ENCODE measurements at regions not wholly inside any gene's neighbourhood (a gene's known extent, or its start where the extent isn't known, plus 50 kb on each side); places are given as distances from the start of the nearest gene placed in this dataset.

DNA sequence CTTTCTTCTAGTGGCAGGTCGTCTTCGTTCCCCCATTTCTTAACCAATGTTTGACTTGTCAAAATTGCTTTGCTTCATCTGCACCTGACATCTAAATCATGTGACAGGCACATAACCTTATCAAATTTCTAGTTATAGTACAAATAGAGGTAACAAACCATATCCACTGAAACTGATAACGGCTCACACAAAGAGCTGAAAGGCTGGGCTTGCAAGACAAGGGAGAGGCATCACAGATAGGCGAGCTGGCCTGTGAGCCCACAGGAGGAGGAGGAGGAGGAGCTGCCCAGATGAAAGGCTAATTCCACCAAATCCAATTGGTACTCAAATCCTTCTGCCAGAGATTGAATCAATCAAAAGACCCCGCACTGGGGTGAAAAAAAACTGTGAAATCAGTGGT lies 80.2 kb upstream of the NEBL start:
- DNase-seq (ENCODE audit: low read depth in 2 of 2) = no peak
- TF ChIP-seq, protein P1, sequence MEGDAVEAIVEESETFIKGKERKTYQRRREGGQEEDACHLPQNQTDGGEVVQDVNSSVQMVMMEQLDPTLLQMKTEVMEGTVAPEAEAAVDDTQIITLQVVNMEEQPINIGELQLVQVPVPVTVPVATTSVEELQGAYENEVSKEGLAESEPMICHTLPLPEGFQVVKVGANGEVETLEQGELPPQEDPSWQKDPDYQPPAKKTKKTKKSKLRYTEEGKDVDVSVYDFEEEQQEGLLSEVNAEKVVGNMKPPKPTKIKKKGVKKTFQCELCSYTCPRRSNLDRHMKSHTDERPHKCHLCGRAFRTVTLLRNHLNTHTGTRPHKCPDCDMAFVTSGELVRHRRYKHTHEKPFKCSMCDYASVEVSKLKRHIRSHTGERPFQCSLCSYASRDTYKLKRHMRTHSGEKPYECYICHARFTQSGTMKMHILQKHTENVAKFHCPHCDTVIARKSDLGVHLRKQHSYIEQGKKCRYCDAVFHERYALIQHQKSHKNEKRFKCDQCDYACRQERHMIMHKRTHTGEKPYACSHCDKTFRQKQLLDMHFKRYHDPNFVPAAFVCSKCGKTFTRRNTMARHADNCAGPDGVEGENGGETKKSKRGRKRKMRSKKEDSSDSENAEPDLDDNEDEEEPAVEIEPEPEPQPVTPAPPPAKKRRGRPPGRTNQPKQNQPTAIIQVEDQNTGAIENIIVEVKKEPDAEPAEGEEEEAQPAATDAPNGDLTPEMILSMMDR (conservative IDR thresholded peaks at IDR 0.05 in 1 of 2, IDR thresholded peaks at IDR 0.05 in 1 of 2; ENCODE audit: low read depth in 1 of 2, low read length in 2 of 2) = no peak
- TF ChIP-seq EZH2 (IDR thresholded peaks at IDR 0.05; ENCODE audit: low read length, missing control alignments) = no peak
- Histone ChIP-seq H3K36me3 (ENCODE audit: control insufficient read depth, insufficient read depth, low read length) (no peaks in the 10 kb centered on the region), H4K20me1 (ENCODE audit: control insufficient read depth, extremely low read depth, insufficient read depth, low read length) (no peaks in the 10 kb centered on the region), H3K27ac (ENCODE audit: insufficient read depth, low read length) (no peak overlapping the region), H3K27me3 (ENCODE audit: control insufficient read depth, insufficient read depth, low read length) (no peaks in the 10 kb centered on the region), H3K4me3 (replicated peaks in 1 of 4; ENCODE audit: control extremely low read depth in 1 of 4, insufficient read depth in 1 of 4, low read depth in 3 of 4, low read length in 4 of 4) (no peak overlapping the region), H2AFZ (ENCODE audit: low read length) (no peak overlapping the region), H3K9me3 (ENCODE audit: control insufficient read depth, insufficient read depth, low read depth, low read length) (no peaks in the 10 kb centered on the region), H3K79me2 (ENCODE audit: control insufficient read depth, insufficient read depth, low read length) (no peaks in the 10 kb centered on the region), H3K9ac (ENCODE audit: insufficient read depth, low read length) (no peak overlapping the region), H3K4me2 (ENCODE audit: extremely low read depth, insufficient read depth, low read length) (no peak overlapping the region), H3K4me1 (ENCODE audit: control insufficient read depth, extremely low read depth, insufficient read depth, low read length) (no peaks in the 10 kb centered on the region)

DNA sequence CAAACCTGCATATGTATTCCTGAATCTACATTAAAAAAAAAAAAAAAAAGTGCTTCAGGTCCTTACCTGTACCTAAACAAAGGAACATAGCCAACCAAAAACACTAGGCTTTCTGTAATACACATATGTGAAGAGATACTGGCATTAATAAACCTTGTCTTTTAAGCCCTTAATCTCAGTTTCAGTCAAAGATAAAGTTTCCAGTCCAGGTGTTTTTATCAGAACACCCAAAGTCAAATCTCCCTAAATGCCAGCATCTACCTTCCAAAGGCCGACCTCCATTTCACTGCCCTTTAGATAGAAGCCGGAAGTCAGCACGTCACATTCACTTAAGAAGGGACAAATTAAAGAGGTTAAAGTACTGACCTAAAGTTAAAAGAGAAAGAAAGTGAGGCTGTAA lies 79.8 kb upstream of the NEBL start:
- Histone ChIP-seq H3K27me3 (ENCODE audit: control insufficient read depth, insufficient read depth, low read length) (no peaks in the 10 kb centered on the region), H3K4me2 (ENCODE audit: extremely low read depth, insufficient read depth, low read length) (no peak overlapping the region), H3K36me3 (ENCODE audit: control insufficient read depth, insufficient read depth, low read length) (no peaks in the 10 kb centered on the region), H3K4me3 (replicated peaks in 1 of 4; ENCODE audit: control extremely low read depth in 1 of 4, insufficient read depth in 1 of 4, low read depth in 3 of 4, low read length in 4 of 4) (no peak overlapping the region), H4K20me1 (ENCODE audit: control insufficient read depth, extremely low read depth, insufficient read depth, low read length) (no peaks in the 10 kb centered on the region), H3K9ac (ENCODE audit: insufficient read depth, low read length) (no peak overlapping the region), H2AFZ (ENCODE audit: low read length) (no peak overlapping the region), H3K79me2 (ENCODE audit: control insufficient read depth, insufficient read depth, low read length) (no peaks in the 10 kb centered on the region), H3K9me3 (ENCODE audit: control insufficient read depth, insufficient read depth, low read depth, low read length) (no peaks in the 10 kb centered on the region), H3K27ac (ENCODE audit: insufficient read depth, low read length) (no peak overlapping the region), H3K4me1 (ENCODE audit: control insufficient read depth, extremely low read depth, insufficient read depth, low read length) (no peaks in the 10 kb centered on the region)
- TF ChIP-seq, protein P1 (conservative IDR thresholded peaks at IDR 0.05 in 1 of 2, IDR thresholded peaks at IDR 0.05 in 1 of 2; ENCODE audit: low read depth in 1 of 2, low read length in 2 of 2) = no peak
- no peak for TF ChIP-seq EZH2 (IDR thresholded peaks at IDR 0.05; ENCODE audit: low read length, missing control alignments)
- DNase-seq (ENCODE audit: low read depth in 2 of 2) = no peak

DNA sequence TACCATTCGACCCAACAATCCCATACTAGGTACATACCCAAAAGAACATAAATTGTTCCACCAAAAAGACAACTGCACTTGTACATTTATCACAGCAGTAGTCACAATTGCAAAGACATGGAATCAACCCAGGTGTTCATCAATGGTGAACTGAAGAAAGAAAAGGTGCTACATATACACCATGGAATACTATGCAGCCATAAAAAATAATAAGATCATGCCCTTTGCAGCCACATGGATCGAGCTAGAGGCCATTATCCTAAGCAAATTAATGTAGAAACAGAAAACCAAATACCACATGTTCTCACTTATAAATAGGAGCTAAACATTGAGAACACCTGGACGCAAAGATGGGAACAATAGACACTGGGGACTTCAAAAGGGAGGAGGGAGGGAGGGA lies 79.3 kb upstream of the NEBL start:
- Histone ChIP-seq H3K9ac (ENCODE audit: insufficient read depth, low read length) (no peak overlapping the region), H2AFZ (ENCODE audit: low read length) (no peak overlapping the region), H3K27ac (ENCODE audit: insufficient read depth, low read length) (no peak overlapping the region), H3K4me3 (replicated peaks in 1 of 4; ENCODE audit: control extremely low read depth in 1 of 4, insufficient read depth in 1 of 4, low read depth in 3 of 4, low read length in 4 of 4) (no peak overlapping the region), H4K20me1 (ENCODE audit: control insufficient read depth, extremely low read depth, insufficient read depth, low read length) (no peaks in the 10 kb centered on the region), H3K36me3 (ENCODE audit: control insufficient read depth, insufficient read depth, low read length) (no peaks in the 10 kb centered on the region), H3K4me1 (ENCODE audit: control insufficient read depth, extremely low read depth, insufficient read depth, low read length) (no peaks in the 10 kb centered on the region), H3K4me2 (ENCODE audit: extremely low read depth, insufficient read depth, low read length) (no peak overlapping the region), H3K79me2 (ENCODE audit: control insufficient read depth, insufficient read depth, low read length) (no peaks in the 10 kb centered on the region), H3K27me3 (ENCODE audit: control insufficient read depth, insufficient read depth, low read length) (no peaks in the 10 kb centered on the region), H3K9me3 (ENCODE audit: control insufficient read depth, insufficient read depth, low read depth, low read length) (no peaks in the 10 kb centered on the region)
- DNase-seq (ENCODE audit: low read depth in 2 of 2) = no peak
- TF ChIP-seq, protein P1 (conservative IDR thresholded peaks at IDR 0.05 in 1 of 2, IDR thresholded peaks at IDR 0.05 in 1 of 2; ENCODE audit: low read depth in 1 of 2, low read length in 2 of 2) = no peak
- TF ChIP-seq EZH2 (IDR thresholded peaks at IDR 0.05; ENCODE audit: low read length, missing control alignments) = no peak
